ENCODE measurements at regions not wholly inside any gene's neighbourhood (a gene's known extent, or its start where the extent isn't known, plus 50 kb on each side); places are given as distances from the start of the nearest gene placed in this dataset.

GRCh38 chr5:36529142-36529541 is 77.3 kb upstream of the SLC1A3 start:
- TF ChIP-seq POLR2A (IDR thresholded peaks at IDR 0.05; ENCODE audit: low read depth, low read length) (no peak), TAF1 (IDR thresholded peaks at IDR 0.05; ENCODE audit: borderline replicate concordance, low read depth, low read length) (no peak)

Data from GM12892 (cell line).